ENCODE measurements at regions not wholly inside any gene's neighbourhood (a gene's known extent, or its start where the extent isn't known, plus 50 kb on each side); places are given as distances from the start of the nearest gene placed in this dataset.
"Not testable (repeated sequence)": the region's sequence is repeated elsewhere in the genome, so short reads cannot be mapped to it uniquely, and the experiment has no call there.

GRCh38 chr13:105679838-105680237 is 855.6 kb downstream of the EFNB2 start:
- no peak for DNase-seq (ENCODE audit: low read depth)

DNA sequence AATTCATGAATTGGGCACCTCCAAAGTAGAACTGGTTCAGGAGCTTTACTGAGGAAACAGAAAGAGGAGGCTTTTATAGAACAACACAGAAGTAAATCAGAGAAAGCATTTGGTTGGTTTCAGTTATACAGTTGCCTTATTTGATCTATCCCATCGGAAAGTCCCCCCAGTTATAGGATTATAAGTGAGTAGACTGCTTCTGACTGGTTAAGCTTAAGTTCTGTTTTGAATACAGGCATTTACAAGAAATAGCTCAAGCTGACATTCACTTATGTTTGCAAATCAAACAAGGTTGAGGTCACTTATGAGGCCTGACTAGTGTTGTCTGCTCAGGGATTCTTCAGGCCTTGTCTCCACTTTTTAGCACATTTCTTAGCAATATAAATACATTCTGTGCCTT is 857.4 kb downstream of the EFNB2 start:
- no peak for DNase-seq (ENCODE audit: low read depth)

DNA sequence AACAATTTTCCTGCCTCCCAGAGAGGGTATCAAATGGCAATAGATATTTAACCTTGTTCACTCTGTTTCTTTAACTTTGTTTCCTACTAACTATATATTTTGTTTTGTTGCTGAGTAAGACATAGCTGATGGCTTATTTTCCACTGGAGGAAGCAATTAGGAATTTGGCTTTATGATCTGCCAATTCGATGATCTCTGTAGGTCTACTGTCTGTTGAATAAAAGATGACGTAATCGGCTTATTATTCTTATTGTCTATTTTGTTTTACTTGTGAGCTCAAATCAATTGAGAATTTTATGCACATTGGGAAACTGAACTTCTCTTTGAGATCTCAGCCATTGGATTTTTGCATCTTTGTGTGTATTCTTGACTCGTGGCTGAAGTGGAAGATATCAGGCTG is 862.6 kb downstream of the EFNB2 start:
- DNase-seq (ENCODE audit: low read depth): no peak

- not testable (repeated sequence) for DNase-seq (ENCODE audit: low read depth)
Measured at GRCh38 chr13:105671131-105671530, 864.3 kb downstream of the EFNB2 start.

- no peak for DNase-seq (ENCODE audit: low read depth)
Measured at GRCh38 chr13:105670179-105670990, 865.1 kb downstream of the EFNB2 start.

DNA sequence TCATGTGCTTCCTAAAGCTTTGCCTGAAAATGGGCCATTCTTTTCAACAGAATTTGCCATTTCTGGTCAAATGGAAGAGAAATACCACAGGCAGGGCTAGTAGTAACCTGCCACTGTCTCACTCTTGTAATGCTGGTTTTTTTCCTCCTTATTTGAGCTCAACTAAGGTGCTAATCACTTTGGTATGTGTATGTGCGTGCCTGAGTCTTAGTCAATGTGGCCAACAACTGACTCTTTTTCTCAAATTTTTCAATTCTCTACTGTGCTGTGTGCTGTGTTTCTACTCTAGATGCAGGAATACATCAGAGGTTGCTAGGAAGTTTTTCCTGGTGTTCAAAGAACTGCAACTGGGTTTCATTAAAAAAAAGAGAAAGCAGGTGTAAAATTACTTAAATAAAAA is 870.2 kb downstream of the EFNB2 start:
- DNase-seq (ENCODE audit: low read depth): no peak

- no peak for DNase-seq (ENCODE audit: low read depth)
Measured at GRCh38 chr13:105663182-105663581, 872.3 kb downstream of the EFNB2 start.

DNA sequence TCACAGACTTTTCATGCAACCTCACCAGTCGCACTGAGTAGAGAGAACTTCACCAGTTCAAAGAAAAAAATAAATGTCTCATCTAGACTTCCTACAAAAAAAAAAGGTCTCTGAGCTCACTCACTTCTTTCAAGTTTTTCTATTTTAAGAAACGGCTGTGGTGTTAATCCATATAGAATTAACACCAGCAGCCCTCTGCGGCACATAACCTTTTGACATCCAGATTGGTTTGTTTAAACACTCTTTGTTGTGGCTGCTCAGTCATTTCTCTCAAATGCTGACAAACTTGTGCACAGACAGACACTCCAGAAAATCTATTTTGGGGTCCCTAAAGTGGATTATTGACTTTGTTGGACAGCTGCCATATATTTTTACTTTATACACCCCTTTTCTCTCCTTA is 874.9 kb downstream of the EFNB2 start:
- no peak for DNase-seq (ENCODE audit: low read depth)

GRCh38 chr13:105658431-105658830 is 877.0 kb downstream of the EFNB2 start:
- no peak for DNase-seq (ENCODE audit: low read depth)

DNA sequence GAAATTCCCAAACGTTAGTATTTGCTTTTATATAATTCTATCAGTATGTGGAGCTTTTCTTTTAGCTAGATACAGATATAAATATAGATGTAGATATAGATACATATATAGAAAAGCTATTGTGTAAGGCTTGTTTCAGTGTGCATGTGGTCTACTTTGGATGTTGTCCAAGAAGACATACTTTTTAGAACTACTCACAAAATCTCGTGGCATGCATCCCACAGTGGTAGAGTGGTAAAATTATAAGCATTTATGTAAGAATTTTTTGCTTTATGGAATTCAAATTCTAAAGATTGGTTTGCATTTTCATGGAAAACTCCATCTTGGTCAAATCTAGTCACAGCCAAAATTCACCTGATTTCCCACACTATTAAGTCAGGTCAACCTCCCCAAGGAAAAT is 880.4 kb downstream of the EFNB2 start:
- DNase-seq (ENCODE audit: low read depth): no peak

DNA sequence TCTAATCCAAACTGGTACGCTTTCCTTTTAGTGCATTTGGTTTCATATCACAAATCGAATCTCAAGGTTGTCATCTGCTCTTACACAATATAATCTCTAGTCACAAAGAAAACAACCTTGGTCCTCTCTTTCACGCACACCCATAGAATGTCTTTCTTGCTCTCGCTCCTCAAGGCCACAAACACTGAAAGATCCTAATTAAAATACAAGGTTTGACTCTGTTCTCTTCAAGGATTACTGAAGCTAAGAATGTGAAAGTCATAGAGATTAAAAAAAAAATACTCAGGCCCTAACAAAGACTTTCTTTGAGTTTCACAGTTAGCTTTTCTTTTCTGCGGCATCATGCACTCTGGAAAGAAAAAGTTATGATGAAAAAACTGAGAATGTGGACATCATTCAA is 891.5 kb downstream of the EFNB2 start:
- no peak for DNase-seq (ENCODE audit: low read depth)

GRCh38 chr13:105642511-105642958 is 892.9 kb downstream of the EFNB2 start:
- DNase-seq (ENCODE audit: low read depth): no peak

DNA sequence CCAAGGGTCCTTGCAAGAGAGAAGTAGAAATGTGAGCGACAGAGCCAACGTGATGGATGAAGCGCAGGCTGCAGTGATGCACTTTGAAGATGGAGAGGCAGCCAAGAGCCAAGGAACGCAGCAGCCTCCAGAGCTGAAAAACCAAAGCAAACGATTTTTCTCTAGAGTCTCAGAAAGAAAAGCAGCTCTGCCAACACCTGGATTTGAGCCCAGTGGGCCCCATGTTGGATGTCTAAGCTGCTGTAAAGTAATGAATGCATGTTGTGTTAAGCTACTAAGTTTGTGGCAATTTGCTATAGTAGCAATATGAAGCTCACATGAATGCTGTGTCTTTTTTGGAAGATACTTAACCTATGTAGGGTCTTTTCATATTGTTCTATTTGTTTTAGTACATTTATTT is 894.3 kb downstream of the EFNB2 start:
- no peak for DNase-seq (ENCODE audit: low read depth)

- no peak for DNase-seq (ENCODE audit: low read depth)
Measured at GRCh38 chr13:105638426-105638825, 897.0 kb downstream of the EFNB2 start.

DNA sequence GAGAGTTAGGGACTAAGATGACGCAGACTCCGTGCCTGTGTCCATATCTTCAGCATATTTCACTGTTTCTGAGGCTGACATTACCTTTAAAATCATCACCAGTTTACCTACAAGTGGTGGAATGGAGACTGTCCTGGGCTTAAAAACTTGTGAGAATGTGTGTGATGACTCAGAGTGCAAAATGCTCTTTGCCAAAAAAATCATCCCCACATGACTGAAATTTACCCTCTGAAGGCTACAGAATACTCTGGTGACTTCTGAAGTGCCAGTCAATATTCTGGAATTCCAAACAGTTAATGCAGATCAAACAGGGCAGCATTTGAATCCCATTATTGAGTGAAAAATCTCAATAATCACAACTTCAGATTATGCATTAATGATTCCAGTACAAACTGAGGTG is 901.4 kb downstream of the EFNB2 start:
- DNase-seq (ENCODE audit: low read depth): no peak

- no peak for DNase-seq (ENCODE audit: low read depth)
Measured at GRCh38 chr13:105630431-105630830, 905.0 kb downstream of the EFNB2 start.

- no peak for DNase-seq (ENCODE audit: low read depth)
Measured at GRCh38 chr13:105627270-105627669, 908.2 kb downstream of the EFNB2 start.

DNA sequence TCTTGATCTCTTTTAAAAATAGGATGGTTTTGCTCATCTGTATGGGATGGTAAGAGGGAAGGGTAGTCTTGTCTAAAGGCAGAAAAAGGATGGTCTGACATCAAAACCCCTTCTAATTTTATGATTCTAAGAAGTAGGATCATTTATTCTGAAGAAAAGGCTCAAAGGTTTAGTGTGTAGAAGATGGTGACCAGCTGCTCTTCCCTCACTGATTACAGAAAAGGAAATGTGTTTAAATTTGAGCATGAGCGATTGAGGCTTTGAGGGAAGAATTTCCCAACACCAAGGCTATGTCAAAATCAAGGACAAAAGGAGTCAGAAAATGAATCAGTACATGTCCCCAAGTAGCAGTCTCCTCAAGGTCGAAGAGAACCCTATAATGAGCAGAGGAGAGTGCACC is 909.8 kb downstream of the EFNB2 start:
- DNase-seq (ENCODE audit: low read depth): no peak

- no peak for DNase-seq (ENCODE audit: low read depth)
Measured at GRCh38 chr13:105616333-105617075, 919.0 kb downstream of the EFNB2 start.

- no peak for DNase-seq (ENCODE audit: low read depth)
Measured at GRCh38 chr13:105612541-105612940, 922.9 kb downstream of the EFNB2 start.

GRCh38 chr13:105611424-105611823 is 924.0 kb downstream of the EFNB2 start:
- DNase-seq (ENCODE audit: low read depth): no peak

GRCh38 chr13:105608104-105608503 is 927.4 kb downstream of the EFNB2 start:
- DNase-seq (ENCODE audit: low read depth): no peak

DNA sequence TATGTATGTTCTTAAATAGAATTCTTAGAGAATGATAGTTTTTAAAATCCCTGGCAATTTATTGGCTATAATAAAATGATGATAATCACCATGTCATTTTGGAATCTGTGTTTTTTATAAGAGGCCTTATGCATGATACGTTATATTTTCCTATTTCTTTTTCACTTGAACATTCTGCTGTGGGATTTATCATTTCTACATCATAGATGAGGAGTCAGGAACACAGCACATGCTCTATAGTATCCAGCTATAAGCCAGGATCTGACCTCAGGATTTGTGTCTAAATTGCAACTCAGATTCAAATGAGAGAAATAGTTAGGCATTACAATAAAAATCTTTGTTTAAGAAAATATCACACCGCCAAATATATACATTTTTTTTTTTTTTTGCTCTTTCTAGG is 928.0 kb downstream of the EFNB2 start:
- no peak for DNase-seq (ENCODE audit: low read depth)

- DNase-seq (ENCODE audit: low read depth): no peak
Measured at GRCh38 chr13:105607016-105607415, 928.4 kb downstream of the EFNB2 start.

All from activated T-cell treated with anti-CD3 and anti-CD28 coated beads for 1 hour (primary cell).